ENCODE measurements at regions not wholly inside any gene's neighbourhood (a gene's known extent, or its start where the extent isn't known, plus 50 kb on each side); places are given as distances from the start of the nearest gene placed in this dataset.

DNA sequence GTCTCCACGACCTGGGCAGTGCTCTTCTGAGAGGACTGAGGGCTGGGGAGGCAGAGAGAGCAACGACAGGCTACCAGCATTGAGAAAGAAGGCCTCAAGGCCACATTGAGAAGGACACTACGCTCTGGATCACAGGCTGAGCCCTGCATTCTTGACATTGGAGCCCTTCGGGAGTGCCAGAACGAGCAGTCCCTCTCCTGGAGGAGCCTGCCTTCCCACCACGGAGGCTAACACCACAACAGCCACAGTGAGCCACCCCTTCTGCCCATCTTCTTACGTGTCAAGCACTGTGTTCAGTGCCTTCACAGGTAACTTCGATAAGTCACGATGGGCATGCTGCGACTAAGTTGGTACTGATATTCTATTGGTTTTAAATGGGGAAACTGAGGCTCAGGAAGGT is 267.8 kb downstream of the RPS24 start:
- no peak for FAIRE-seq

DNA sequence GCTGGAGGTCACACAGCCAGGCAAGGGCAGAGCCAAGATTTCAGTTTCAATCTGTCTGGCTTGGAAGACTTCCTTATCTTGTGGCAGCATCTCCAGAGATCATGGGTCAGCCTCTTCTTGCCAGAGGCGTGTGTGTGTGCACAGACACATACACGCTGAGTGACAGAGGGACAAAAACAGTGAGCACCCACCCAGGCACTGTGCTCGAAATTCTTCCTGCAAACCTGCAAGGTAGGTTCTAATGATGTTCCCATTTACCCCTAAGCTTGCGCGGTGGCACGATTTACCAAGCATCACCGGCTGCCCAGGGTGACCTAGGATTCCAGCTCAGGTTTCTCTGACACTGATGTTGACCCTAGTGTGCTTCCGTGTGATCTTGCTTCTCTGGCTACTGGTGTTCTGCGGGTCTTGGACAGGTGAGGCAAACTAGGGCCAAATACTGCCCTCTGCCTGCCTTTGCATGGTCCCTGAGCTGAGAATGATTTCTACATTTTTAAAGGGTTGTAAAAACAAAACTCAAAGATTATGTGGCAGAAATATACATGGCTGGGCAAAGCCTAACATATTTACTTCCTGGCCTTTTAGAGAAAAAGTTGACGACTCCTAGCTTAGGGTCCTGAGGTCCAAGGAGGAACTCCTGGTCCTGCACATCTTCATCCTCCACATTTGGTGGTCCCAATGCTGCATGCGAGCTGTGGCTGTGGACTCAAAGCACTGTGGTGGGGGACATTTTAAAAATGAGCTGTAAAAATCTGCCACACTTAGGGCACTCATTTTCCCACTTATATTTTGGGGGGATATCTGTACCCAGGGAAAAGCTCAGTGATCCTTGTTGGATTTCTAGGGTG is 268.5 kb downstream of the RPS24 start:
- FAIRE-seq, result no peak

DNA sequence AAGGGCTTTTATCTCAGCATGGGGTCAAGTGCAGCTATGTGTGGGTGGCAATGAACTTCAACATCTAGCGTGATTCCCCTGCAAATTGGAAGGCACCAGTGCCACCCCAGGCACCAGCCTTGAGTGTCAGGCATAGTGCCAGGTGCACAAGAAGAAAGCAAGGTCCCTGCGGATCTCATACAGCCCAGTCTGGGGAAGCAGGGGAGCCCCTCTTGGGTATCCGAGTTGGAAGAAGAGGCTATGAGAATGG is 269.0 kb downstream of the RPS24 start:
- no peak for FAIRE-seq

DNA sequence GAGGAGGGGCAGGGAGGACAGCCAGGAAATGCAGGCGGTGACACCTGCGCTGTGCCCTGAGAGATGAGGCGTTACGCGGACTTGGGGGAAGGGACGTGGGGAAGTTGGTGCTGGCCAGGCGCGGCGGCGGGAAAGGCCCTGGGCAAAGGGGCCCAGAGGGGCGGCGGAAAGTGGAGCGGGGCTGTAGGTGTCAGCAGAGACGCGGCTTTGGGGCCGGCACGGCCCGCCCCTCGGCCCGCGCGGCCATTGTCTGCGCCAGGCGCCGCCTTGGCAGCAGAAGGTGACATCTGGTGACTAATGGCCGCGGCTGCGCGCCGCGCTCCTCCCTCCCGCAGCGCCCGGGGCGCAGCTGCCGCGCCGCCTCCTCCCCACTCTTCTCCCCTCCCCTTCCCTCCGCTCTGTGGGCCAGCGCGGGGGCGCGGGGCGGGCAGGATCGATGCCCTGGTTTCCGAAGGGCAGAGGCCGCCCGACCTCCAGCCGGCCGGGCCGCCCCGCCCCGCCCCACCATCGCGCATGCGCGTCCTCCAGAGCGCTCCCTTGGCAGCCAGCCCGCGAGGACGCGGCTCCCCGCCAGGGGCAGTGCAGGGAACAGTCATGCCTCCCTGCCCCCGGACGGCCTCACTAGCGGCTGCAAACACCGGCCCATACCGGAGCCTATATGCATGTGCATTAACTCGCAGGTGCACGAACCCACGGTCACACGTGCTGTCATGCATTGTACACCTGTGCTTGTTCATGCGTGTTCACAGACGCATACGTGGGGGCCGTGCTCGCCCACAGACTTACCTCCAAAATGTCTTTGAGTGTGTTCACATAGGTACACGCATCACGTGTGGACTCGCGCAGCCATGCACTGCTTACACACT is 269.6 kb downstream of the RPS24 start:
- FAIRE-seq, result no peak

DNA sequence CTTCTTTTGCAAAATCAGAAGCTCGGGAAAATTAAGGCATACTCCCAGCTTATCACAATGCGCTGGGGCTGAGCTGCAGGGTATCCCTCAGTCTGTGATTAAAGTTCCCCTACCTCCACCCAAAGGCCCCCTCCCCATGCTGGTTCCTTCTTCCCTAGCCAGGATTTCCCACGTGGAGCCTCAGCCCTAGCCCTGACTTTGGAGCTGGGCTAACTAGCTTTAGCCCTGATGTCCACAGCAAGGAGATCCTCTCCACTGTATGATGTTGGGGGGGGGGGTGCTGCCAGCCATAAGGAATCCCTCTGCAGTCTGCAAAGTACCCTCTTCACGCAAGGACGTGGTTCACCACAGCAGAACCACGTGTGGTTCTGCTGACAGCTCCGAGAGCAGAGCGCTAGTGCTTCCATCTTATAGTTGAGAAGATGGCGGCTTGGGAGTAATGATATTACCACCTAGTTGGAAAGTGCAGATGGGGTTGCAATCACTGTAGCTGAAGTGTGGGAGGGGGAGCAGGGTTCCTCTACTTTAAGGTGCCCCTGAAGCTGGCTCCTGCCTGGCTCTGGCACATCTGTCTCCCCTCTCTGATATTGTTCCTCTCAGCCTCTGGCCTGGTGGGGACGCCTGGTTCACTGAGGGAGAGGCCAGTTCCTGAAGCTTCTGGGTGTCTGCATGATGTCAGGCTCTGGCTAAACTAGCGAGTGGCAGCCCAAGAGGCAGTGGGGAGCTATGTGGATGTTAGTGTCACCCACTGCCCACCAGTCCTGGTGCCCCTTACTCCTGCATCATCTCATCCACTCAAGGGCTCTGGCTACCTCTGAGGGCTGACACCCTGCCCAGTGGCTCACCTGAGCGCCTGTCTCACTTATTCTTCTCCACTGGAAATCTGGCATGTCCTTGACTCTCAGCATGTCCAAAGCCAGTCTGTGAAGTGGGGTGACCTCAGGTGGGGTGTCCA is 270.7 kb downstream of the RPS24 start:
- FAIRE-seq, result no peak

DNA sequence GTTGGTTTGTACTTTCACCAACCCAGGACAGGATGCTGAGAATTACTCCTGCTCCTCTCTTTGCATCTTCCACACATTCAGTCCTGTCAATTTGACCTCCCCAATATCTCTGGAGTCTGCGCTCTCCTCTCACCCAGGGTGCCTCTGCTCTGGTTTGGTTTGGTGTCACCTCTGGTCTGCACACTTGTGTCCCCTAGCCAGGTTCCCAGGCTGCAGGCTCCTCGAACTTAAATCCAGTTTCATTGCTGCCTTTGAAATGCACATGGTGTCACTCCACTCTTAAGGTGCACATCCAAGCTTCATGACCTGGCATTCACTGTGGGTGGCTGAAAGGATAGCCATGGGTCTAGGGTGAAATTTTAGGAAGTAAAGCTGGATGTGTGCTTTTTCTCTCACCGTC is 271.6 kb downstream of the RPS24 start:
- no peak for FAIRE-seq

DNA sequence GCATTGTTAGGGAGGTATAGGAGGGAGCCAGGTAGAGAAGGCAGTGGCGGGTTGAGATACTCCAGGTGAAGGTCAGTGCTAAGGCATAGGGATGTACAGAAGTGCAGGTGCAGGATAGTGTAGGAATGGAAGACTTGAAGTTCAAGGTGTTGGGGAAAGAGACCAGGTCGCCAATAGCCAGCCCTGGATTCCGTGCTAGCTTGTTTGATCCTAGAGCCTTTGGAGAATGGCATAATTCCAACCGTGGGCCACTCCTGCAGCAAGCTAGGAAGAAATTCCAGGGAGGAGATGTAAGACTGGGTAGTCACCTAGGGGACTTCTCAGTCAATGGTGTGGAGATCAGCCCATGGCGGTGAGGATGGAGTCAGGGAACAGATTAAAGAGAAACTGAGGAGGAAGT is 272.7 kb downstream of the RPS24 start:
- FAIRE-seq, result no peak

DNA sequence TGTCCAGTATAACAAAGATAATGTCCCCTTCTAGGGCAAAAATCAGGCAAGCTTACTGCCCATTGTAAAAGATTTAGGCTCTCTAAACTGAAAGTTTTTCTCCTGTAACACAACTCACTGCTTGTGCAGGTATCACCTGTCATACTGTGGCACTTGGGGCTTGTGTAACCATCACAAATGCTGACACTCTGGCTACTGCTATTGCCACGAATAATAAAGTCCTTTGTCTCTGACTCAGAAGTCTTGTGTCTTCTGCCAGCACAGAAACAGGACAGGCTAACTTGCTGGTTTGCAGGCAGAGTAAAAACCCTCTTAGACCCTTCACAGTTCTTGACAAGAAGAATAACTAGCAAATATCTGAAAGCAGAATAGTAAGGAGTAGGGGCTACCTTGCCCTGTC is 273.9 kb downstream of the RPS24 start:
- FAIRE-seq, result no peak

DNA sequence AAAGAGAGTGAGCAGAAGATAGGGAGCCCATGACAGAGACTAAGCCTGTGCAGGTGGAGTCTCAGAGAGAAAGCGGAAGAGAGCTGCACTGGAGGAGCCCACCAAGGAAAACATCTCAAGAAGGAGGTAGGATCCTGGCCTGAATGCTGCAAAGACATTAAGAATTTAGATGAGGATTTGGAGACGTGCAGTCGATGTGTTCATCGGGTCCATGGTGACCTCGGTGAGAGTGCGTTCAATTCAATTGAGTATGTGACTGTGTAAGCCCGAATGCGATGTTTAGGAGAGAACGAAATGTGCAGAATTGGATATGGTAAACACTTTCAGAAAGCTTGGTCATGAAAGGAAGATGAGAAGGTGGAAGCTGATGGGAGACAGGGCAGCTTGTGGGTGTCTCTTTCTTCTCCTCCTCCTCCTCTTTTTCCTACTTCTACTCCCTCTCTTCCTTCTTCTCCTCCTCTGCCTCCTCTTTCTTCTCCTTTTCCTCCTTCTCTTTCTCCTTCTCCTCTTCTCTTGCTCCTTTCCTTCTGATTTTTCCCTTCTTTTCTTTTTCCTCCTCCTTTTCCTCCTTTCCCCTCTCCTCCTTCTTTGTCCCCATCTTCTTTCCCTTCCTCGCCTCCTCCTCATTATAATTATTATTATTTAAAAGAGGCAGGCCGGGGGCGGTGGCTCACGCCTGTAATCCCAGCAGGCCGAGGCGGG is 276.0 kb downstream of the RPS24 start:
- no peak for FAIRE-seq

DNA sequence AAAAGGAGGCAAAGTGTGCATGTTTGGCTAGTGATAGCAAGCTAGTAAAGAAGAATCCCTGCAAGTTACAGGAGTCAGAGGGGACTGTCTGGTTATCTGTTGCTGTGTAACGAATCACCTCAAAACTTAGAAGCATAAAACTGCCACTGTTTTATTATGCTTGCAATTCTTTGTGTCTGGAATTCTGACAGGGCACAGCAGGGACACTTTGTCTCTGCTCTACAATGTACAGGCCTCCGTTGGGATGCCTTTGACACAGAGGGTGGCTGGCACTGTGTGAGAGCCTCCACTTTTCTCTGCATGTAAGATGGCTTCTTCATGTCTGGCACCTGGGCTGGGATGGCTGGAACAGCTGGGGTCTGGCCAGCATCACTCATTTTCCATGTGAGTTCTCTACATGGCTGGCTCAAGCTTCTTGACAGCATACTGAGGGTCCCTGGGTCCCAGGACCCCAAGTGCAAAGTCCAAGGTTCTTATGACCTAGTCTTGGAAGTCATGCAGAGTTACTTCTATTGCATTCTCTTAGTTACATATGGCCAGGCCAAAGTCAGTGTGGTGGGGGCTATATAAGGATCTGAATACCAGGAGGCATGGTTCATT is 276.9 kb downstream of the RPS24 start:
- no peak for FAIRE-seq

DNA sequence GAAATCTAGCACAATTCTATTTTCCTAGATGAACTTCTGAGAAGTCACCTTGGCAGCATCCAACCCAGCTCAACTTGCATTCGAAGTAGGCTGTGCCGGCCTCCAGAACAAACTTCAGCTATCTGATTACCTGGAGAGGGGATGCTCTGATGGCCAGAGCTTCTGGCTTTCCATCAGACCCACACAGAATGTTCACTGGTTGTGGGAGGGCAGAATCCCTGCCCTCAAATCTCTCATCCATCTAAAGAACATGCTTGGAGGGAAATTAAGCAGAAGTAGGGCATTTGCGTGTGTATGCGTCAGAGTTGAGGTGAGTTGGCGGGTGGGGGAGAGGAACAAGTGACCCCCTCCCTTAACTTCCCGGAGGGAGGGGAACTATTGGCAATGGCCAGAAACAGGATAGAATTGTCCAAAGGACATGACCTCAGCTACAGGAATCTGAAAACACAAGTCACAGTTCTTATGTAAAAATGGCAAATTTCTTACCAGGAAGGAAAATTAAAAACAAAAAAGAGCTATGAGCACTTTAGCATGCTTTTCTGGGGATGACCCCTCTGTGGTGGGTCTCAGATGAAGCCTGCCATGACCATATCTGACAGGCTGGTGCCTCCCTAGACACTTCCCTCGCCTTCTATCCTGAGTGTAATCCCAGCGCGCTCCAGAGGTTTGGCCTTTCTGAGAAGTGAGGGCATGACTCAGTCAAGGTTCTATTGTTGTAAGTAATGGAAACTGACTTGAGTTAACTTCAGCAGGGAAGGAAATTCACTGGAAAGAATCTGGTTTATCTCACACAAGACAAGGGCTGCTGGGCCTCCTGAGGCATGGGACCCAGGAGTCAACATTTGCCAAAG is 278.8 kb downstream of the RPS24 start:
- no peak for FAIRE-seq

DNA sequence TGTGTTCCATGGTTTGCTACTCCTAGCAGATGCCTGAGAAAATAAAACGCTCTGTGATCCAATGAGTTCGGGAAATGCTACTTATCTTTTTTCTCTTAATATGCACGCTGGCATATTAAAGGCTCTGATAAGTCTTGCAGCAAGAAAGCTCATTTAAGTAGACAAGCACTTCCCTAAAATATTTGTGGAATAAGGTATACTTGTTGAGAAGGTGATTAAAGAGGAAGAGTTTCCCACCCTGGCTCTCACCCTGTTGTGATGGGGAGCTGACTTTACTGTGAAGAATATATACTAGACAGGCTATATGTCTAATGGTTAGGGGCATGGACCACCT is 279.4 kb downstream of the RPS24 start:
- FAIRE-seq, result no peak

DNA sequence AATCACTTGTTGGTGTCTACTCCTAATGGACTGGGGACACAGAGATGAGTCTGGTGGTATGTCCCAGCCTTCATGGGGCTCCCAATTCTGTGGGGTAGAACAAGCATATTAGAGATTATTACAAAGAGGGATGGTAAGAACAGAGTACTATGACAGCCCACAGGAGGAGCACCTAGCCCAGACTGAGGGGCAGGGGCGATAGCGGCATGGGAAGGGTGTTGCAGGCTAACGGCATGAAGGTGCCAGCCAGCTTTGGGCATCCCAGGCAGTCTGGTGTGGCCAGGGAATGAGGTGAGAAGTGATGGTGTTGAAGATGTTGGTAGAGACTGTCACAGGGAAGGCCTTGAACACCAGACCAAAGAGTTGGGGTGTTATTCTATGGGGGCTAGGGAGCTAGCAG is 280.0 kb downstream of the RPS24 start:
- FAIRE-seq, result no peak

DNA sequence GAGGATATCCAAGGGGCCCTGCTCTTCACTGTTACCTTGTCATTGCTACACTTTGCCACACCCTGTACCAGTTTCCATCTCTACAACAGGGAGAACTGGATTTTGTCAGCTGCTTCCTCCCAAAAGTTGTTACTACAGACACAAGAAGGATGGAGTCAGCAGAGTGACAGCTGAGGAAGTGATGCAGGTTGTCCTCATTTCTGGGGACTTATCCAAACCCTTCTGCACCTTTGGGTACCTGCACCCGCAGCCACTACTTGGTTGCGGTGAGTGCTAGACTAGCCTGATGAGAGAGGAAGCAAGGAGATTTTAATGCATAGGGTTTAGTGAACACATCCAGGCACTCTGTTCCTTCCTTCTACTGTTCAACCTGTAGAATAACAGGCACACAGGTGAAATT is 281.0 kb downstream of the RPS24 start:
- no peak for FAIRE-seq

DNA sequence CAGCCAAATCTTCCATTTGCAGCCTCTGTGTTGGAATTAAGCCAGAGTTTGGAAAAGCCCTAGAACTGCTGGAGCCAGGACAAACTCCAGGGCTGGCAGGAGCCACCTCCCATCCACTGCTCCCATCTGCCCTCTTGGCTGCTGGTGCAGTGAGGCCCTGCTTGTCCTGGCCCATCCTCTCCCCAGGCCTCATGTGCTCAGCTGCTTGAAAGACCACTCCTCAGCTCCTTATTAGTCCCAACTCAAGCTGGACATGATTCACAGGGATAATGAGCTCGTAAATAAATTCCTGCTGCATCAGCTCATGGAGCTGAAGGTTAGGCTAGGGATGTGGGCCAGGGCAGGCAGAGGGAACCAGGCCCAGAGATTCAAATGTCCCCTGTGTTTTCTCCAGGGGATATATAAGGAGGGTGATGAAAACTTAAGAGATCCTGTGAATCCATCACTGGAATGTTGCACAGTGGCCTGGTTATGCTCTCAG is 282.8 kb downstream of the RPS24 start:
- FAIRE-seq, result no peak

DNA sequence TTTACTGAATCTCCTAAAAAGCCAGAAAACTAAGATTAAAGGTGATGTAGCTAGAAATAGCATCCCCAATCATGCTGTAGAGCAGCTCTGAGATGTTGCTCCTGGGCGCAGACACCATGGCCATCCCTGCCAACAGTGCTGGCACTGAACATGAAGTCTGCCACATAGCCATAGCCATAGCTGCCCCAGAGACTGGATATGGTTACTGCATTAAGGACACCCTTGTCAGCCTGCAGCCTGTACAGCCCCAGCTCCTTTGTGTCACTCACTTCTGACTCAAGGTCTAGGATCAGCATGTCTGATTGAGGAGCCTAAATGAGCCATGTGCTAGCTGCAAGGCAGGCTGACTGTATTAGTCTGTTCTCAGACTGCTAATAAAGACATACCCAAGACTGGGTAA is 284.6 kb downstream of the RPS24 start:
- FAIRE-seq, result no peak

DNA sequence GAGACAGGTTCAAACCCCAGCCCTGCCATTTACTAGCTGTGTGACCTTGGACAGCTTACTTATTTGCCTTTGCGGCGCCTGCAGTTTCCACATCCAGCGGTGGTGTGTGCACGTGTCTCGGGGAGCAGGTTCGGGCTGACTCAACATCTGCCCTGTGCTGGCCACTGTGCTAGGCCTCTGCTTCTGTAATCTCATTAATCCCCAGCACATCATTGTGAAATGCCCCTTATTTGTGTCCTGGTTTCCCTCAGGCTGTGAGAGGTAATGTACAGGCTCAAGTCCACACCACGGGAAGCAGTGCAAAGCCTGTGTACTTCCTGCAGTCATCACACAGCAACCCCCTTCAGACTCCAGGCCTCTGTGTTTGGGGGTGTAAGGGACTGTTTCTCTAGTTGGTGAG is 285.7 kb downstream of the RPS24 start:
- FAIRE-seq, result no peak

DNA sequence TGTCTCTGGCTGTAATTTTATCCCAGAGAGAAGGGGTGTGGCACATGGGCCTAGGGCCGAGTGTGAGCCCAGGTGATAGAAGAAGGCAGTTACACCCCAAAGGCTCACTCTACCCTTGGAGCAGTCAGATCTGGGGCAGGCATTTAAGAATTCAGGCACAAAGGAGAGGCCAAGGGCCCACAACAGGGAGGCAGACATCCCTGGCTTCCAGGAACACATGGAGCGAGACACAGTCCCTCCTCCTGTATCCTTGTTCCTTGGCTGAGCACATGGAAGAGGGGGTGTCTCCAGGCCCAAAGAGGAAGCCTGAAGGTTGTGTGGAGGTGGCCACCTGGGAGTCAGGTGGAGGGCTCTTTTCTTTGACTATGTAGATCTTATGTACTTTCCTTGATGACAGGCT is 286.2 kb downstream of the RPS24 start:
- no peak for FAIRE-seq

DNA sequence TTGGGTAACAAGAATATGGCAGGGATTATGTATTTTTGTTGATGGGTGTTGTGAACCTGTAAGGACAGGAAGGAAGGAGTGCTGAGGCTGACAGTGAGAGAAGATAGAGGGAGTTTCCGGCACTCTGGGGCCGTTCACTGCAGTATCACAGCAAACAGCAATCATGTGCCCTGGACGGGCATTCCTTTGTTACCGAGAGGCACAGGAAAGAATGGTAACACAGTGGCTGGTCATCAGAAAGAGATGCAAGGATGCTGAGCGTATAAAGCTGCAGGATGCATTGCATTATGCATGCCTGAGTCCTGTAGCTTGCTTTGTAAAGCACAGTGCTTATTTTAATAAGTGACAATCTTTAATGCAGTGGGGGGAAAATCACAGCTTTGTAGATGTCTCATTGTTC is 286.8 kb downstream of the RPS24 start:
- FAIRE-seq, result no peak

DNA sequence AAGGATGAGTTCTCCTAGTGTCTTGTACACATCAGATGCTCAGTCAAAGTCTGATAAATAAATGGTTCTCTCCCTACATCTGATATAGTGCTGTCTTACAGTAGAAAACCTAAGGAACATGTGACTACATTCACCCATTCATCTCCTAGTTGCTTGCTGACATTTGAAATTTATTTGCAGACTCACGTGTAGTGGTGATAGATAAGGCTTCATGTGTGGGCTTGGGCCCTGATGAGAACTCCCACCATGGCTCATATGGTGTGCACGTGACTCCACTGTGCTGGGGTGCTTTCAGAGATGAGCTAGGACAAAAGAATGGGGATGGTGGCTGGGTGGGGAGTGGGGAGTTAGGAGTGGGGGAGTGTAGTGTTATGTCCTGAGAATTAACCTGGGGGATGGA is 287.3 kb downstream of the RPS24 start:
- no peak for FAIRE-seq

DNA sequence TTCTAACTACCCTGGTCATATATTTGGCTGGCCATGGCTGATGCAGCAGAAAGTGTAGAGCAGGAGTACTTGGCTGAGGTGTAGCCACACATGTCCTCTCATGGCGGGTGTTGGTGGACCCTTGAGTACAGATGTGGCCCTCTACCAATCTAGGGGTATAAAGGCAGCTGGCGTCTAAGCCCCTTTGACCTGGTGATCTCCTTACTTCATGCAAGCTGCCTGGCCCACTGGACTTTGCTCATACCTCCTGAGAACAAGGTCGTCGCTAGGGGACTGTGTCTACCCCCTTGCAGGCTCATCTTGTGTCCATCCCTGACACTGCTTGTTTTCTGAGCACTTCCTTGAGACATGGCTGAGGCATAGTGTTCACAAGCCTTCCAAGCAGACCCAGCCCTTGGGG is 287.8 kb downstream of the RPS24 start:
- FAIRE-seq, result no peak

Data from endometrium (tissue), 2 donors.